H1 (cell line): ENCODE measurements at regions not wholly inside any gene's neighbourhood (a gene's known extent, or its start where the extent isn't known, plus 50 kb on each side); places are given as distances from the start of the nearest gene placed in this dataset.

Source experiments
- CTCF ChIA-PET: fragments of 300-600 bp; sonication (Branson Sonifier 250); formaldehyde crosslinking; loops from one replicate; lab custom pipeline; 2021; ENCODE audit not compliant: partially characterized antibody; lab: Charles Lee
- POLR2A ChIA-PET: fragments of 300-600 bp; sonication (Branson Sonifier 250); formaldehyde crosslinking; loops from one replicate; lab custom pipeline; 2021; ENCODE audit warnings: inconsistent platforms; ENCODE audit not compliant: partially characterized antibody; lab: Charles Lee
- DNase-seq, 2 experiments: peaks; one replicate each; pipeline versions ENCODE4 v3.0.0 to v3.0.0-alpha.2; 2010 to 2022; ENCODE audit warnings: low spot score in 2 of 2, low read depth in 1 of 2, mixed read lengths in 1 of 2
- FAIRE-seq: peaks from 2 replicates; lab custom pipeline; 2011; peaks lifted over from hg19 to GRCh38; lab: Jason Lieb, UNC
- H2AFZ ChIP-seq: 2 replicates; pipeline ENCODE4 v1.8.1; 2012; ENCODE audit warnings: low read length, inconsistent platforms
- H2AK5ac ChIP-seq: 2 replicates; pipeline ENCODE4 v1.6.1; 2013; ENCODE audit warnings: low read depth, low read length
- H2BK120ac ChIP-seq: replicated peaks from 2 replicates; pipeline ENCODE3; 2013; ENCODE audit warnings: low read depth, low read length, inconsistent platforms
- H2BK12ac ChIP-seq: 2 replicates; pipeline ENCODE4 v1.6.1; 2013; ENCODE audit warnings: low read depth, low read length
- H2BK15ac ChIP-seq: 2 replicates; pipeline ENCODE4 v1.6.1; 2013; ENCODE audit warnings: low read length
- H2BK20ac ChIP-seq: 2 replicates; pipeline ENCODE4 v1.6.1; 2013; ENCODE audit warnings: low read length
- H2BK5ac ChIP-seq: 2 replicates; pipeline ENCODE4 v1.6.1; 2013; ENCODE audit warnings: low read depth, low read length
- H3K14ac ChIP-seq: 2 replicates; pipeline ENCODE4 v1.6.1; 2013; ENCODE audit warnings: inconsistent platforms; ENCODE audit not compliant: insufficient read length
- H3K18ac ChIP-seq: 2 replicates; pipeline ENCODE4 v1.6.1; 2013; ENCODE audit warnings: low read length; ENCODE audit errors: extremely low read depth
- H3K23ac ChIP-seq: 2 replicates; pipeline ENCODE4 v1.6.1; 2013; ENCODE audit warnings: inconsistent platforms; ENCODE audit not compliant: insufficient read length
- H3K23me2 ChIP-seq: 2 replicates; pipeline ENCODE4 v1.6.1; 2013; ENCODE audit warnings: low read depth, low read length
- H3K27ac ChIP-seq: 2 replicates; pipeline ENCODE4 v1.6.1; 2011; ENCODE audit warnings: low read depth, low read length, inconsistent platforms
- H3K27me3 ChIP-seq, 4 experiments: replicated peaks in 1 of 4; 1 replicate in 1 of 4; 2 replicates in 3 of 4; pipeline versions ENCODE4 v1.6.1 to v1.8.1; 2011 to 2013; ENCODE audit warnings: low read length in 3 of 4, mild to moderate bottlenecking in 3 of 4, inconsistent platforms in 2 of 4, mixed read lengths in 2 of 4, moderate library complexity in 1 of 4; ENCODE audit not compliant: control insufficient read depth in 3 of 4, insufficient read depth in 3 of 4; ENCODE audit errors: extremely low read depth in 1 of 4
- H3K36me3 ChIP-seq, 4 experiments: 2 replicates each; pipeline versions ENCODE4 v1.6.1 to v1.8.1; 2011 to 2013; ENCODE audit warnings: mild to moderate bottlenecking in 4 of 4, low read length in 3 of 4, moderate library complexity in 2 of 4, control low read depth in 1 of 4, inconsistent platforms in 1 of 4; ENCODE audit not compliant: insufficient read depth in 4 of 4, control insufficient read depth in 2 of 4
- H3K4ac ChIP-seq: replicated peaks from 2 replicates; pipeline ENCODE3; 2013; ENCODE audit warnings: low read length, low read depth, mixed read lengths, inconsistent platforms; ENCODE audit not compliant: insufficient read length
- H3K4me1 ChIP-seq, 4 experiments: replicated peaks in 1 of 4; 1 replicate in 1 of 4; 2 replicates in 3 of 4; pipeline versions ENCODE4 v1.6.1 to v1.8.1; 2011 to 2013; ENCODE audit warnings: low read length in 3 of 4, inconsistent platforms in 2 of 4, mixed read lengths in 1 of 4; ENCODE audit not compliant: insufficient read depth in 4 of 4, control insufficient read depth in 3 of 4
- H3K4me2 ChIP-seq, 2 experiments: 2 replicates each; pipeline versions ENCODE4 v1.6.1 to v1.8.1; 2011 to 2013; ENCODE audit warnings: low read depth in 2 of 2, low read length in 2 of 2, control low read depth in 1 of 2, inconsistent platforms in 1 of 2, mild to moderate bottlenecking in 1 of 2; ENCODE audit not compliant: insufficient read depth in 1 of 2
- H3K4me3 ChIP-seq, 4 experiments: fragments of 200-600, 300-600 bp in 1 of 4; sonication (generic), shearing (Covaris generic), sonication (Bioruptor Twin) in 1 of 4; 2 replicates each; pipeline versions ENCODE4 v1.5.1 to v1.8.1; 2011 to 2016; ENCODE audit warnings: low read length in 4 of 4, low read depth in 3 of 4, control low read depth in 2 of 4, inconsistent platforms in 2 of 4, mild to moderate bottlenecking in 2 of 4, mixed read lengths in 1 of 4, moderate library complexity in 1 of 4; ENCODE audit not compliant: insufficient read depth in 2 of 4; ENCODE audit errors: extremely low read depth in 1 of 4
- H3K56ac ChIP-seq: replicated peaks from 2 replicates; pipeline ENCODE3; 2013; ENCODE audit warnings: low read depth, mild to moderate bottlenecking, mixed read lengths, low read length, inconsistent platforms; ENCODE audit not compliant: insufficient read length
- H3K79me1 ChIP-seq: 2 replicates; pipeline ENCODE4 v1.6.1; 2013; ENCODE audit warnings: low read depth, low read length, control low read depth
- H3K79me2 ChIP-seq, 2 experiments: 2 replicates each; pipeline versions ENCODE4 v1.6.1 to v1.8.1; 2012 to 2013; ENCODE audit warnings: low read length in 2 of 2, mild to moderate bottlenecking in 2 of 2, inconsistent platforms in 1 of 2; ENCODE audit not compliant: insufficient read depth in 2 of 2, control insufficient read depth in 1 of 2
- H3K9ac ChIP-seq, 4 experiments: replicated peaks in 1 of 4; 1 replicate in 1 of 4; 2 replicates in 3 of 4; pipeline versions ENCODE4 v1.6.1 to v1.8.1; 2011 to 2013; ENCODE audit warnings: low read depth in 3 of 4, low read length in 3 of 4, control low read depth in 2 of 4, mild to moderate bottlenecking in 2 of 4, moderate library complexity in 2 of 4, inconsistent platforms in 1 of 4; ENCODE audit errors: extremely low read depth in 1 of 4
- H3K9me3 ChIP-seq, 2 experiments: 2 replicates each; pipeline versions ENCODE4 v1.6.1 to v1.8.1; 2012 to 2013; ENCODE audit warnings: mild to moderate bottlenecking in 2 of 2, moderate library complexity in 2 of 2, control low read depth in 1 of 2, inconsistent platforms in 1 of 2, low read depth in 1 of 2, low read length in 1 of 2, mixed read lengths in 1 of 2; ENCODE audit not compliant: insufficient read depth in 2 of 2
- H4K20me1 ChIP-seq, 2 experiments: replicated peaks in 1 of 2; 2 replicates each; pipeline versions ENCODE3 to v1.8.1; 2011 to 2013; ENCODE audit warnings: inconsistent platforms in 2 of 2, low read length in 2 of 2, mild to moderate bottlenecking in 1 of 2; ENCODE audit not compliant: insufficient read depth in 2 of 2, control insufficient read depth in 1 of 2
- H4K5ac ChIP-seq: 2 replicates; pipeline ENCODE4 v1.6.1; 2013; ENCODE audit warnings: low read length, low read depth, mixed read lengths, inconsistent platforms; ENCODE audit not compliant: insufficient read length
- H4K8ac ChIP-seq: 2 replicates; pipeline ENCODE4 v1.8.0; 2013; ENCODE audit warnings: mild to moderate bottlenecking, moderate library complexity, low read length, inconsistent platforms; ENCODE audit not compliant: insufficient read depth; ENCODE audit errors: extremely low read depth
- H4K91ac ChIP-seq: replicated peaks from 2 replicates; pipeline ENCODE3; 2013; ENCODE audit warnings: low read length, mixed read lengths, inconsistent platforms; ENCODE audit not compliant: insufficient read length
- ATF3 ChIP-seq: IDR thresholded peaks from 2 replicates; pipeline ENCODE4 v1.6.1; 2011; ENCODE audit warnings: low read depth, mild to moderate bottlenecking, low read length; ENCODE audit not compliant: insufficient read depth
- CBX8 ChIP-seq: fragments of 300-800, 300-1000 bp; sonication (generic); IDR thresholded peaks from 2 replicates; pipeline ENCODE4 v1.7.1; 2016; ENCODE audit warnings: low read depth, low read length, borderline replicate concordance
- CHD1 ChIP-seq: IDR thresholded peaks from 2 replicates; pipeline ENCODE4 v1.6.1; 2012; ENCODE audit warnings: low read depth, low read length, improper control_type of control experiment
- EZH2 ChIP-seq: fragments of 200-600 bp; sonication (generic); IDR thresholded peaks from 2 replicates; pipeline ENCODE4 v1.7.1; 2012; ENCODE audit warnings: low read depth, mild to moderate bottlenecking, moderate library complexity, low read length, inconsistent platforms; ENCODE audit not compliant: severe bottlenecking
- POU5F1 ChIP-seq: IDR thresholded peaks from 2 replicates; pipeline ENCODE4 v1.6.1; 2011; ENCODE audit warnings: low read depth, mild to moderate bottlenecking, low read length, moderate library complexity
- SIN3A ChIP-seq, 2 experiments: IDR thresholded peaks in 1 of 2; conservative IDR thresholded peaks in 1 of 2; 2 replicates each; pipeline ENCODE4 v1.6.1; 2011 to 2012; ENCODE audit warnings: low read length in 2 of 2, improper control_type of control experiment in 1 of 2, low read depth in 1 of 2, mild to moderate bottlenecking in 1 of 2
- TAF1 ChIP-seq: IDR thresholded peaks from 2 replicates; pipeline ENCODE4 v1.6.1; 2011; ENCODE audit warnings: mild to moderate bottlenecking, low read depth, low read length
- WGBS, 2 experiments: shearing (Covaris generic) in 1 of 2; methylation state at CpG; one replicate each; pipeline versions ENCODE4 v1.1.6 to v1.1.7; 2013 to 2015; ENCODE audit warnings: low lambda C conversion rate in 2 of 2, mixed read lengths in 2 of 2, inconsistent platforms in 1 of 2, low coverage in 1 of 2, missing lambda C conversion rate in 1 of 2; ENCODE audit not compliant: insufficient replicate concordance in 2 of 2, insufficient coverage in 1 of 2, insufficient read length in 1 of 2; ENCODE audit errors: extremely low coverage in 1 of 2, missing lambda C conversion rate in 1 of 2; 5-methylcytosine and 5-hydroxymethylcytosine counted together

- no peaks in the 10 kb centered on the region for H3K36me3 ChIP-seq
- H2BK15ac ChIP-seq: no peak overlapping the region
- H3K23ac ChIP-seq: no peak overlapping the region
- H3K9me3 ChIP-seq: peaks cover 7 to 12% of the 10 kb centered on the region in 2 experiments; a peak in 2 of 4 replicates
- no peak overlapping the region for H3K4me2 ChIP-seq
- DNase-seq (no peak), FAIRE-seq (no peak)
- no peaks in the 10 kb centered on the region for H3K79me2 ChIP-seq
- no peaks in the 10 kb centered on the region for H3K79me1 ChIP-seq
- H2BK5ac ChIP-seq: no peak overlapping the region
- no peaks in the 10 kb centered on the region for H3K4me1 ChIP-seq
- H4K91ac ChIP-seq: no peak overlapping the region
- no peak overlapping the region for H2AK5ac ChIP-seq
- no peaks in the 10 kb centered on the region for H3K27me3 ChIP-seq
- no peak overlapping the region for H2BK20ac ChIP-seq
- no peak overlapping the region for H3K18ac ChIP-seq
- H3K9ac ChIP-seq: no peak overlapping the region
- no peak overlapping the region for H3K4me3 ChIP-seq
- no peak for TF ChIP-seq EZH2
- no peak for TF ChIP-seq CBX8
- no peak for TF ChIP-seq TAF1
- no peak for TF ChIP-seq CHD1
- TF ChIP-seq SIN3A (conservative IDR thresholded peaks at IDR 0.05 in 1 of 2, IDR thresholded peaks at IDR 0.05 in 1 of 2; ENCODE audit: low read depth in 1 of 2, low read length in 2 of 2): no peak
- TF ChIP-seq POU5F1: no peak
- TF ChIP-seq ATF3: no peak
- ChIA-PET CTCF (interaction anchor here (0.6 kb wide), 1 partner anchor 141 kb away, joined by 3 read pairs; no protein-coding TSS in a partner anchor), POLR2A (no interaction called here)
- H3K23me2 ChIP-seq: no peaks in the 10 kb centered on the region
- no peak overlapping the region for H2BK12ac ChIP-seq
- no peak overlapping the region for H4K8ac ChIP-seq
- H3K27ac ChIP-seq: no peak overlapping the region
- no peak overlapping the region for H2BK120ac ChIP-seq
- no peak overlapping the region for H3K14ac ChIP-seq
- no peak overlapping the region for H2AFZ ChIP-seq
- H4K20me1 ChIP-seq: no peaks in the 10 kb centered on the region
- H4K5ac ChIP-seq: no peak overlapping the region
- no peak overlapping the region for H3K4ac ChIP-seq
- 96% methylated on average over 2 of the region's 2 CpGs; no CpG with 5 or more reads in 1 of the 2 experiments for WGBS, 2 experiments
- no peak overlapping the region for H3K56ac ChIP-seq
Observed at GRCh38 chr11:98153752-98154151, 867.0 kb upstream of the CNTN5 start.
